K562 (cell line): ENCODE measurements at regions not wholly inside any gene's neighbourhood (a gene's known extent, or its start where the extent isn't known, plus 50 kb on each side); places are given as distances from the start of the nearest gene placed in this dataset.

Experiments used
- CEBPG ChIP-seq, 3 experiments: fragments of 200-800 bp in 1 of 3; sonication (Bioruptor generic) in 1 of 3; sonication (generic) in 1 of 3; formaldehyde crosslinking in 1 of 3; IDR thresholded peaks in 2 of 3; conservative IDR thresholded peaks in 1 of 3; 2 replicates each; pipeline versions ENCODE4 v1.6.1 to v1.8.0; 2016 to 2022; ENCODE audit warnings: missing compliant biosample characterization in 2 of 3, missing genetic modification characterization in 2 of 3, mild to moderate bottlenecking in 1 of 3, missing genetic modification reagents in 1 of 3
- ZNF518B ChIP-seq: fragments of 250-450 bp; sonication (Bioruptor Pico); IDR thresholded peaks from 2 replicates; pipeline ENCODE4 v1.5.0; 2021; ENCODE audit warnings: mild to moderate bottlenecking, moderate library complexity
- TF ChIP-seq, protein P1 (sequence below): IDR thresholded peaks from 3 replicates; pipeline ENCODE4 v1.6.1; 2011; ENCODE audit warnings: borderline replicate concordance, mild to moderate bottlenecking, moderate library complexity; ENCODE audit not compliant: insufficient read length; ENCODE audit errors: extremely low read depth
- TF ChIP-seq, protein P2 (sequence below): fragments of 450-650 bp; IDR thresholded peaks from 2 replicates; pipeline ENCODE4 v1.6.1; 2018; ENCODE audit warnings: mild to moderate bottlenecking, low read depth; ENCODE audit not compliant: partially characterized antibody

DNA sequence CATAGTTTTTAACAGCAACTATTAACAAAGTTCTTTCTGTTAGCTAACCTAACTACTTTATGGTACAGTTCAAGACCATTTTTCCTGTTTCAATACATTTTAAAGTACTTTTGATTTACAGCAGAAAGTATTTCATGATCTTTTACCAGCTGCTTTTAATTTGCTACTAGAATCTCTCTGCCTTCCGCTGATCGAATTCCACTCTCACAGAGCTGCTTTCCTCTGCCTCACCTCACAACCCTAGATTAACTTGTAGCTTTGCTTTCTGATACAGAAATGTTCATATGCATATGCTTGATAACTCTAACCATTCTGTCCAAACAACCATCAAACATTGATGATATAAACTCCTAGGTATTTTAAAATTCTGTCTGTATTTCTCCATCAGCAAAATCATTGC, 463.2 kb upstream of the ZEB2 start (continued):
- TF ChIP-seq ZNF518B (CRISPR knock-in tag) (no peak), CEBPG (CRISPR knock-in tag; IDR thresholded peaks at IDR 0.05) (no peak), CEBPG (tag; conservative IDR thresholded peaks at IDR 0.05 in 1 of 2, IDR thresholded peaks at IDR 0.05 in 1 of 2) (no peak)
- TF ChIP-seq, protein P1, sequence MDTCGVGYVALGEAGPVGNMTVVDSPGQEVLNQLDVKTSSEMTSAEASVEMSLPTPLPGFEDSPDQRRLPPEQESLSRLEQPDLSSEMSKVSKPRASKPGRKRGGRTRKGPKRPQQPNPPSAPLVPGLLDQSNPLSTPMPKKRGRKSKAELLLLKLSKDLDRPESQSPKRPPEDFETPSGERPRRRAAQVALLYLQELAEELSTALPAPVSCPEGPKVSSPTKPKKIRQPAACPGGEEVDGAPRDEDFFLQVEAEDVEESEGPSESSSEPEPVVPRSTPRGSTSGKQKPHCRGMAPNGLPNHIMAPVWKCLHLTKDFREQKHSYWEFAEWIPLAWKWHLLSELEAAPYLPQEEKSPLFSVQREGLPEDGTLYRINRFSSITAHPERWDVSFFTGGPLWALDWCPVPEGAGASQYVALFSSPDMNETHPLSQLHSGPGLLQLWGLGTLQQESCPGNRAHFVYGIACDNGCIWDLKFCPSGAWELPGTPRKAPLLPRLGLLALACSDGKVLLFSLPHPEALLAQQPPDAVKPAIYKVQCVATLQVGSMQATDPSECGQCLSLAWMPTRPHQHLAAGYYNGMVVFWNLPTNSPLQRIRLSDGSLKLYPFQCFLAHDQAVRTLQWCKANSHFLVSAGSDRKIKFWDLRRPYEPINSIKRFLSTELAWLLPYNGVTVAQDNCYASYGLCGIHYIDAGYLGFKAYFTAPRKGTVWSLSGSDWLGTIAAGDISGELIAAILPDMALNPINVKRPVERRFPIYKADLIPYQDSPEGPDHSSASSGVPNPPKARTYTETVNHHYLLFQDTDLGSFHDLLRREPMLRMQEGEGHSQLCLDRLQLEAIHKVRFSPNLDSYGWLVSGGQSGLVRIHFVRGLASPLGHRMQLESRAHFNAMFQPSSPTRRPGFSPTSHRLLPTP = no peak
- TF ChIP-seq, protein P2, sequence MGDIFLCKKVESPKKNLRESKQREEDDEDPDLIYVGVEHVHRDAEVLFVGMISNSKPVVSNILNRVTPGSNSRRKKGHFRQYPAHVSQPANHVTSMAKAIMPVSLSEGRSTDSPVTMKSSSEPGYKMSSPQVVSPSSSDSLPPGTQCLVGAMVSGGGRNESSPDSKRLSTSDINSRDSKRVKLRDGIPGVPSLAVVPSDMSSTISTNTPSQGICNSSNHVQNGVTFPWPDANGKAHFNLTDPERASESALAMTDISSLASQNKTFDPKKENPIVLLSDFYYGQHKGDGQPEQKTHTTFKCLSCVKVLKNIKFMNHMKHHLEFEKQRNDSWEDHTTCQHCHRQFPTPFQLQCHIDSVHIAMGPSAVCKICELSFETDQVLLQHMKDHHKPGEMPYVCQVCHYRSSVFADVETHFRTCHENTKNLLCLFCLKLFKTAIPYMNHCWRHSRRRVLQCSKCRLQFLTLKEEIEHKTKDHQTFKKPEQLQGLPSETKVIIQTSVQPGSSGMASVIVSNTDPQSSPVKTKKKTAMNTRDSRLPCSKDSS = no peak
